ENCODE measurements at regions not wholly inside any gene's neighbourhood (a gene's known extent, or its start where the extent isn't known, plus 50 kb on each side); places are given as distances from the start of the nearest gene placed in this dataset.

GRCh38 chr3:135310317-135310716, 515.3 kb downstream of the EPHB1 start:
- DNase-seq: no peak

GRCh38 chr3:135311699-135312098, 516.6 kb downstream of the EPHB1 start:
- peak; percentile 90 for DNase-seq

GRCh38 chr3:135314237-135314636, 519.2 kb downstream of the EPHB1 start:
- DNase-seq: peak; percentile 20

- no peak for DNase-seq
These were observed 529.2 kb downstream of the EPHB1 start for GRCh38 chr3:135324301-135324700.

- DNase-seq: peak; percentile 79
These were observed 530.0 kb downstream of the EPHB1 start for GRCh38 chr3:135325096-135325495.

- peak; percentile 52 for DNase-seq
These were observed 530.7 kb downstream of the EPHB1 start for GRCh38 chr3:135325726-135326235.

- no peak for DNase-seq
These were observed 531.8 kb downstream of the EPHB1 start for GRCh38 chr3:135326851-135327250.

GRCh38 chr3:135328036-135328435, 533.0 kb downstream of the EPHB1 start:
- DNase-seq: no peak

- peak; percentile 44 for DNase-seq
These were observed 534.4 kb downstream of the EPHB1 start for GRCh38 chr3:135329479-135329878.

- DNase-seq: no peak
These were observed 542.1 kb downstream of the EPHB1 start for GRCh38 chr3:135337192-135337591.

- no peak for DNase-seq
These were observed 553.6 kb downstream of the EPHB1 start for GRCh38 chr3:135348690-135349089.

GRCh38 chr3:135349254-135349948, 554.3 kb downstream of the EPHB1 start:
- no peak for DNase-seq

- no peak for DNase-seq
These were observed 557.2 kb downstream of the EPHB1 start for GRCh38 chr3:135352213-135352612.

GRCh38 chr3:135362889-135363288, 567.8 kb downstream of the EPHB1 start:
- no peak for DNase-seq

GRCh38 chr3:135364676-135365075, 569.6 kb downstream of the EPHB1 start:
- DNase-seq: no peak

GRCh38 chr3:135366816-135367215, 571.8 kb downstream of the EPHB1 start:
- no peak for DNase-seq

GRCh38 chr3:135368316-135368715, 573.3 kb downstream of the EPHB1 start:
- DNase-seq: no peak

GRCh38 chr3:135368781-135369180, 573.7 kb downstream of the EPHB1 start:
- no peak for DNase-seq

GRCh38 chr3:135374571-135374970, 579.5 kb downstream of the EPHB1 start:
- DNase-seq: no peak

GRCh38 chr3:135382188-135382587, 583.3 kb upstream of the PPP2R3A start:
- no peak for DNase-seq

- DNase-seq: no peak
These were observed 582.9 kb upstream of the PPP2R3A start for GRCh38 chr3:135382621-135383020.

- DNase-seq: peak; percentile 34
These were observed 582.2 kb upstream of the PPP2R3A start for GRCh38 chr3:135383301-135383700.

GRCh38 chr3:135392151-135392550, 573.4 kb upstream of the PPP2R3A start:
- DNase-seq: no peak

GRCh38 chr3:135393159-135393558, 572.4 kb upstream of the PPP2R3A start:
- DNase-seq: no peak

- no peak for DNase-seq
These were observed 571.5 kb upstream of the PPP2R3A start for GRCh38 chr3:135393898-135394525.
